Type B pancreatic cell (in vitro differentiated cells): ENCODE measurements at regions not wholly inside any gene's neighbourhood (a gene's known extent, or its start where the extent isn't known, plus 50 kb on each side); places are given as distances from the start of the nearest gene placed in this dataset.

ENCODE experiments used
- DNase-seq: peaks from one replicate; pipeline ENCODE4 v3.0.0; 2021; ENCODE audit warnings: mixed read lengths; ENCODE audit not compliant: unreplicated experiment; ENCODE audit errors: extremely low spot score
- H3K27ac Mint-ChIP-seq: 2 replicates; pipeline ENCODE4 v1.8.0; 2021; ENCODE audit warnings: mild to moderate bottlenecking, mixed read lengths
- H3K27me3 Mint-ChIP-seq: 2 replicates; pipeline ENCODE4 v1.8.0; 2021; ENCODE audit warnings: mixed read lengths
- H3K36me3 Mint-ChIP-seq: 2 replicates; pipeline ENCODE4 v1.8.0; 2021; ENCODE audit warnings: mixed read lengths
- H3K4me1 Mint-ChIP-seq: one replicate; pipeline ENCODE4 v1.8.0; 2021; ENCODE audit warnings: mixed read lengths; ENCODE audit not compliant: unreplicated experiment
- H3K4me3 Mint-ChIP-seq: 2 replicates; pipeline ENCODE4 v1.8.0; 2021; ENCODE audit warnings: mild to moderate bottlenecking, mixed read lengths
- H3K9me3 Mint-ChIP-seq: 2 replicates; pipeline ENCODE4 v1.8.0; 2021; ENCODE audit warnings: mixed read lengths
- CTCF ChIP-seq: fragments of 200-600 bp; sonication (generic); conservative IDR thresholded peaks from 2 replicates; pipeline ENCODE4 v1.5.0; 2021; ENCODE audit warnings: antibody characterized with exemption, mild to moderate bottlenecking

- Mint-ChIP-seq H3K36me3 (no peaks in the 10 kb centered on the region), H3K4me1 (no peaks in the 10 kb centered on the region), H3K4me3 (no peak overlapping the region), H3K27me3 (peaks cover 10% of the 10 kb centered on the region), H3K9me3 (no peaks in the 10 kb centered on the region), H3K27ac (no peak overlapping the region)
- no peak for TF ChIP-seq CTCF
- peak; percentile 37 for DNase-seq
Measured at GRCh38 chr22:48052621-48052890, 1290.1 kb downstream of the TBC1D22A start.

- no peak for TF ChIP-seq CTCF
- no peaks in the 10 kb centered on the region for H3K4me1 Mint-ChIP-seq
- H3K4me3 Mint-ChIP-seq, result no peak overlapping the region
- H3K27me3 Mint-ChIP-seq, result peaks cover 6% of the 10 kb centered on the region
- no peaks in the 10 kb centered on the region for H3K36me3 Mint-ChIP-seq
- H3K9me3 Mint-ChIP-seq, result no peaks in the 10 kb centered on the region
- peak; percentile 34 for DNase-seq
- H3K27ac Mint-ChIP-seq, result no peak overlapping the region
Measured at GRCh38 chr22:48051796-48052620, 1289.6 kb downstream of the TBC1D22A start.

- TF ChIP-seq CTCF, result no peak
- no peaks in the 10 kb centered on the region for H3K9me3 Mint-ChIP-seq
Measured at GRCh38 chr22:48050836-48051235, 1288.4 kb downstream of the TBC1D22A start.

GRCh38 chr22:48049116-48049515 is 1286.7 kb downstream of the TBC1D22A start:
- no peak for TF ChIP-seq CTCF
- H3K4me3 Mint-ChIP-seq, result no peak overlapping the region
- H3K27me3 Mint-ChIP-seq, result peaks cover 2% of the 10 kb centered on the region
- no peak overlapping the region for H3K27ac Mint-ChIP-seq
- DNase-seq, result no peak
- no peaks in the 10 kb centered on the region for H3K36me3 Mint-ChIP-seq
- no peaks in the 10 kb centered on the region for H3K9me3 Mint-ChIP-seq
- no peaks in the 10 kb centered on the region for H3K4me1 Mint-ChIP-seq

More at GRCh38 chr22:48050836-48051235, 1288.4 kb downstream of the TBC1D22A start:
- H3K27me3 Mint-ChIP-seq, result peaks cover 3% of the 10 kb centered on the region
- H3K4me1 Mint-ChIP-seq, result no peaks in the 10 kb centered on the region
- H3K36me3 Mint-ChIP-seq, result no peaks in the 10 kb centered on the region
- no peak overlapping the region for H3K4me3 Mint-ChIP-seq
- no peak overlapping the region for H3K27ac Mint-ChIP-seq
- no peak for DNase-seq

GRCh38 chr22:48047722-48048500 is 1285.5 kb downstream of the TBC1D22A start:
- H3K4me1 Mint-ChIP-seq, result no peaks in the 10 kb centered on the region
- peak; percentile 57 for DNase-seq
- no peak overlapping the region for H3K27ac Mint-ChIP-seq
- peaks cover 7% of the 10 kb centered on the region for H3K27me3 Mint-ChIP-seq
- no peak overlapping the region for H3K4me3 Mint-ChIP-seq
- no peaks in the 10 kb centered on the region for H3K36me3 Mint-ChIP-seq
- TF ChIP-seq CTCF, result no peak
- no peaks in the 10 kb centered on the region for H3K9me3 Mint-ChIP-seq
